HEK293 (cell line): ENCODE measurements at regions not wholly inside any gene's neighbourhood (a gene's known extent, or its start where the extent isn't known, plus 50 kb on each side); places are given as distances from the start of the nearest gene placed in this dataset.

Experiments used
- CTCF ChIA-PET: fragments of 350-600 bp; formaldehyde crosslinking; extraction: SDS; loops from one replicate; lab custom pipeline; 2021; ENCODE audit warnings: antibody characterized with exemption; lab: Yijun Ruan, JAX
- POLR2A ChIA-PET: fragments of 300-600 bp; formaldehyde crosslinking; extraction: SDS; loops from one replicate; lab custom pipeline; 2020; ENCODE audit warnings: antibody characterized with exemption, inconsistent platforms; lab: Yijun Ruan, JAX
- H3K27ac ChIP-seq: fragments of 200-500 bp; sonication (Bioruptor generic); 2 replicates; pipeline ENCODE4 v1.5.1; 2014; ENCODE audit warnings: low read depth, low read length, control low read depth, inconsistent platforms; ENCODE audit errors: extremely low read depth
- H3K36me3 ChIP-seq, 2 experiments: fragments of 200-500 bp in 1 of 2; sonication (Bioruptor generic) in 1 of 2; 1 replicate in 1 of 2; 2 replicates in 1 of 2; pipeline ENCODE4 v1.5.1; 2014 to 2017; ENCODE audit warnings: inconsistent platforms in 2 of 2, low read length in 2 of 2; ENCODE audit not compliant: control insufficient read depth in 2 of 2, insufficient read depth in 1 of 2
- H3K4me1 ChIP-seq: fragments of 200-500 bp; sonication (Bioruptor generic); 2 replicates; pipeline ENCODE4 v1.5.1; 2014; ENCODE audit warnings: mild to moderate bottlenecking, low read length, inconsistent platforms; ENCODE audit not compliant: control insufficient read depth, insufficient read depth
- H3K4me3 ChIP-seq: 2 replicates; pipeline ENCODE4 v1.5.1; 2011; ENCODE audit warnings: low read depth, mild to moderate bottlenecking, control low read depth, low read length, moderate library complexity
- H3K9me3 ChIP-seq: fragments of 200-500 bp; sonication (Bioruptor generic); 2 replicates; pipeline ENCODE4 v1.5.1; 2014; ENCODE audit warnings: low read depth, low read length, inconsistent platforms; ENCODE audit not compliant: control insufficient read depth, insufficient read depth
- GLI4 ChIP-seq: fragments of 450-650 bp; formaldehyde crosslinking; IDR thresholded peaks from 2 replicates; pipeline ENCODE4 v1.5.1; 2016; ENCODE audit warnings: missing biosample characterization, missing genetic modification characterization
- IKZF3 ChIP-seq: fragments of 450-650 bp; IDR thresholded peaks from 2 replicates; pipeline ENCODE4 v1.5.0; 2018; ENCODE audit warnings: missing biosample characterization, mild to moderate bottlenecking, missing genetic modification characterization, moderate library complexity
- MYNN ChIP-seq: fragments of 450-650 bp; formaldehyde crosslinking; IDR thresholded peaks from 2 replicates; pipeline ENCODE4 v1.5.1; 2016; ENCODE audit warnings: missing biosample characterization, missing genetic modification characterization, borderline replicate concordance
- ZNF37A ChIP-seq: fragments of 450-650 bp; IDR thresholded peaks from 2 replicates; pipeline ENCODE4 v1.5.1; 2018; ENCODE audit warnings: missing biosample characterization, missing genetic modification characterization
- TF ChIP-seq, protein P1 (sequence below): fragments of 450-650 bp; formaldehyde crosslinking; IDR thresholded peaks from 2 replicates; pipeline ENCODE4 v1.5.1; 2017; ENCODE audit warnings: missing biosample characterization, mild to moderate bottlenecking, missing genetic modification characterization, moderate library complexity
- TF ChIP-seq, protein P2 (sequence below): fragments of 450-650 bp; formaldehyde crosslinking; IDR thresholded peaks from 2 replicates; pipeline ENCODE4 v1.5.1; 2016; ENCODE audit warnings: missing biosample characterization, missing genetic modification characterization
- TF ChIP-seq, protein P3 (sequence below): fragments of 450-650 bp; formaldehyde crosslinking; IDR thresholded peaks from 2 replicates; pipeline ENCODE4 v1.5.1; 2016; ENCODE audit warnings: missing biosample characterization, missing genetic modification characterization

DNA sequence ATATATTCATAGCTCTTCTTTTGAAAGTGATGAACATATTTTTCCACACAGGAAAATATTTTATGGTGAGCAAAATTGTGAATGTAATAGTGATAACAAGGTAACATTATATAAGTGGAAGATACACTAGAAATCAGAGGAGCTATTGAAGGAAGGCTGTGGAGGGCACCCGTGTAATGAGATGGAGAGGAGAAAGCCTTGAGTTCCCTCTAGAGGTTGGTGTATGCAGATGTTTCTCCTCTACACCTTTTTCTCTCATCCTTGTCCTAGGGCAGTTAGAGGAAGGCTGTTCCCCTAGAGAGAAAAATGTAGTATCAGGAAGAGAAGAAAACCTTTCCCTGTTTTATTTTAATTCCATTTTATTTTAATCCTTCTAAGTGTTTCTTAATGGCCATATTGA lies 54.6 kb upstream of the NRG3 start:
- POLR2A ChIA-PET, result no interaction called here
- Histone ChIP-seq H3K36me3 (no peaks in the 10 kb centered on the region), H3K4me3 (no peak overlapping the region), H3K9me3 (no peaks in the 10 kb centered on the region), H3K4me1 (no peaks in the 10 kb centered on the region), H3K27ac (no peak overlapping the region)
- TF ChIP-seq MYNN (no peak), IKZF3 (tag by site-specific recombination) (no peak), ZNF37A (tag by site-specific recombination) (no peak), GLI4 (tag by site-specific recombination) (no peak)
- TF ChIP-seq, protein P1, sequence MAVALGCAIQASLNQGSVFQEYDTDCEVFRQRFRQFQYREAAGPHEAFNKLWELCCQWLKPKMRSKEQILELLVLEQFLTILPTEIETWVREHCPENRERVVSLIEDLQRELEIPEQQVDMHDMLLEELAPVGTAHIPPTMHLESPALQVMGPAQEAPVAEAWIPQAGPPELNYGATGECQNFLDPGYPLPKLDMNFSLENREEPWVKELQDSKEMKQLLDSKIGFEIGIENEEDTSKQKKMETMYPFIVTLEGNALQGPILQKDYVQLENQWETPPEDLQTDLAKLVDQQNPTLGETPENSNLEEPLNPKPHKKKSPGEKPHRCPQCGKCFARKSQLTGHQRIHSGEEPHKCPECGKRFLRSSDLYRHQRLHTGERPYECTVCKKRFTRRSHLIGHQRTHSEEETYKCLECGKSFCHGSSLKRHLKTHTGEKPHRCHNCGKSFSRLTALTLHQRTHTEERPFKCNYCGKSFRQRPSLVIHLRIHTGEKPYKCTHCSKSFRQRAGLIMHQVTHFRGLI (tag by site-specific recombination), result no peak
- TF ChIP-seq, protein P2, sequence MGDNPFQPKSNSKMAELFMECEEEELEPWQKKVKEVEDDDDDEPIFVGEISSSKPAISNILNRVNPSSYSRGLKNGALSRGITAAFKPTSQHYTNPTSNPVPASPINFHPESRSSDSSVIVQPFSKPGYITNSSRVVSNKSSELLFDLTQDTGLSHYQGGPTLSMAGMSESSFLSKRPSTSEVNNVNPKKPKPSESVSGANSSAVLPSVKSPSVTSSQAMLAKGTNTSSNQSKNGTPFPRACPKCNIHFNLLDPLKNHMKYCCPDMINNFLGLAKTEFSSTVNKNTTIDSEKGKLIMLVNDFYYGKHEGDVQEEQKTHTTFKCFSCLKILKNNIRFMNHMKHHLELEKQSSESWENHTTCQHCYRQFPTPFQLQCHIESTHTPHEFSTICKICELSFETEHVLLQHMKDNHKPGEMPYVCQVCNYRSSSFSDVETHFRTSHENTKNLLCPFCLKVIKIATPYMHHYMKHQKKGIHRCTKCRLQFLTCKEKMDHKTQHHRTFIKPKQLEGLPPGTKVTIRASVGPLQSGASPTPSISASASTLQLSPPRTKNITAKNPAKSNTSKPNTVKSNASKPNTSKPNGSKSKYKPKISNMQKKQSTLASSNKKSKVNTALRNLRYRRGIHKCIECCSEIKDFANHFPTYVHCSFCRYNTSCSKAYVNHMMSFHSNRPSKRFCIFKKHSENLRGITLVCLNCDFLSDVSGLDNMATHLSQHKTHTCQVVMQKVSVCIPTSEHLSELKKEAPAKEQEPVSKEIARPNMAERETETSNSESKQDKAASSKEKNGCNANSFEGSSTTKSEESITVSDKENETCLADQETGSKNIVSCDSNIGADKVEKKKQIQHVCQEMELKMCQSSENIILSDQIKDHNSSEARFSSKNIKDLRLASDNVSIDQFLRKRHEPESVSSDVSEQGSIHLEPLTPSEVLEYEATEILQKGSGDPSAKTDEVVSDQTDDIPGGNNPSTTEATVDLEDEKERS, result no peak
- TF ChIP-seq, protein P3, sequence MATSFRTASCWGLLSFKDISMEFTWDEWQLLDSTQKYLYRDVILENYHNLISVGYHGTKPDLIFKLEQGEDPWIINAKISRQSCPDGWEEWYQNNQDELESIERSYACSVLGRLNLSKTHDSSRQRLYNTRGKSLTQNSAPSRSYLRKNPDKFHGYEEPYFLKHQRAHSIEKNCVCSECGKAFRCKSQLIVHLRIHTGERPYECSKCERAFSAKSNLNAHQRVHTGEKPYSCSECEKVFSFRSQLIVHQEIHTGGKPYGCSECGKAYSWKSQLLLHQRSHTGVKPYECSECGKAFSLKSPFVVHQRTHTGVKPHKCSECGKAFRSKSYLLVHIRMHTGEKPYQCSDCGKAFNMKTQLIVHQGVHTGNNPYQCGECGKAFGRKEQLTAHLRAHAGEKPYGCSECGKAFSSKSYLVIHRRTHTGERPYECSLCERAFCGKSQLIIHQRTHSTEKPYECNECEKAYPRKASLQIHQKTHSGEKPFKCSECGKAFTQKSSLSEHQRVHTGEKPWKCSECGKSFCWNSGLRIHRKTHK (tag by site-specific recombination), result no peak
- CTCF ChIA-PET, result interaction anchor here (0.6 kb wide), 2 partner anchors 63 to 757 kb away, joined by 3 to 4 read pairs; no protein-coding TSS in a partner anchor
